Smooth muscle cell (in vitro differentiated cells): ENCODE measurements at regions not wholly inside any gene's neighbourhood (a gene's known extent, or its start where the extent isn't known, plus 50 kb on each side); places are given as distances from the start of the nearest gene placed in this dataset.

Source experiments
- DNase-seq: peaks from one replicate; lab custom pipeline; 2025; ENCODE audit not compliant: unreplicated experiment; lab: John Stamatoyannopoulos, UW
- H2AFZ ChIP-seq: fragments of 200-600 bp; sonication (generic); 2 replicates; pipeline ENCODE4 v1.6.0; 2016; ENCODE audit warnings: antibody characterized with exemption, low read depth, mild to moderate bottlenecking
- H3F3A ChIP-seq: fragments of 200-600 bp; sonication (generic); 2 replicates; pipeline ENCODE4 v1.6.0; 2017; ENCODE audit warnings: antibody characterized with exemption, low read depth
- H3K27ac ChIP-seq: fragments of 200-600 bp; sonication (generic); 2 replicates; pipeline ENCODE4 v1.5.1; 2016; ENCODE audit warnings: low read depth, mild to moderate bottlenecking
- H3K27me3 ChIP-seq: fragments of 200-600 bp; sonication (generic); 2 replicates; pipeline ENCODE4 v1.6.1; 2016; ENCODE audit warnings: low read depth, mild to moderate bottlenecking
- H3K36me3 ChIP-seq: fragments of 200-600 bp; sonication (generic); 2 replicates; pipeline ENCODE4 v1.5.1; 2016; ENCODE audit warnings: low read depth
- H3K4me1 ChIP-seq: fragments of 200-600 bp; sonication (generic); 2 replicates; pipeline ENCODE4 v1.5.1; 2016; ENCODE audit warnings: low read depth
- H3K4me2 ChIP-seq: fragments of 200-600 bp; sonication (generic); 2 replicates; pipeline ENCODE4 v1.6.0; 2016; ENCODE audit warnings: mild to moderate bottlenecking
- H3K4me3 ChIP-seq: fragments of 200-600 bp; sonication (generic); 2 replicates; pipeline ENCODE4 v1.5.1; 2016; ENCODE audit warnings: mild to moderate bottlenecking
- H3K79me2 ChIP-seq: fragments of 200-600 bp; sonication (generic); 2 replicates; pipeline ENCODE4 v1.6.0; 2016; ENCODE audit warnings: low read depth, mild to moderate bottlenecking
- H3K9ac ChIP-seq: fragments of 200-600 bp; sonication (generic); 2 replicates; pipeline ENCODE4 v1.6.0; 2016; ENCODE audit warnings: low read depth
- H3K9me3 ChIP-seq: fragments of 200-600 bp; sonication (generic); replicated peaks from 2 replicates; pipeline ENCODE4 v1.5.1; 2016; ENCODE audit warnings: low read depth
- H4K20me1 ChIP-seq: fragments of 200-600 bp; sonication (generic); 2 replicates; pipeline ENCODE4 v1.6.0; 2016; ENCODE audit warnings: low read depth
- WGBS: methylation state at CpG from one replicate; pipeline ENCODE4 v1.1.7; 2016; ENCODE audit warnings: low lambda C conversion rate; 5-methylcytosine and 5-hydroxymethylcytosine counted together
- TF ChIP-seq, protein P1 (sequence below): fragments of 200-600 bp; sonication (generic); IDR thresholded peaks from 2 replicates; pipeline ENCODE4 v1.5.1; 2017; ENCODE audit warnings: borderline replicate concordance, mild to moderate bottlenecking, antibody characterized with exemption; ENCODE audit not compliant: insufficient read depth, poor library complexity, severe bottlenecking

GRCh38 chr15:70430069-70430468, 332.4 kb upstream of the TLE3 start:
- TF ChIP-seq, protein P1, sequence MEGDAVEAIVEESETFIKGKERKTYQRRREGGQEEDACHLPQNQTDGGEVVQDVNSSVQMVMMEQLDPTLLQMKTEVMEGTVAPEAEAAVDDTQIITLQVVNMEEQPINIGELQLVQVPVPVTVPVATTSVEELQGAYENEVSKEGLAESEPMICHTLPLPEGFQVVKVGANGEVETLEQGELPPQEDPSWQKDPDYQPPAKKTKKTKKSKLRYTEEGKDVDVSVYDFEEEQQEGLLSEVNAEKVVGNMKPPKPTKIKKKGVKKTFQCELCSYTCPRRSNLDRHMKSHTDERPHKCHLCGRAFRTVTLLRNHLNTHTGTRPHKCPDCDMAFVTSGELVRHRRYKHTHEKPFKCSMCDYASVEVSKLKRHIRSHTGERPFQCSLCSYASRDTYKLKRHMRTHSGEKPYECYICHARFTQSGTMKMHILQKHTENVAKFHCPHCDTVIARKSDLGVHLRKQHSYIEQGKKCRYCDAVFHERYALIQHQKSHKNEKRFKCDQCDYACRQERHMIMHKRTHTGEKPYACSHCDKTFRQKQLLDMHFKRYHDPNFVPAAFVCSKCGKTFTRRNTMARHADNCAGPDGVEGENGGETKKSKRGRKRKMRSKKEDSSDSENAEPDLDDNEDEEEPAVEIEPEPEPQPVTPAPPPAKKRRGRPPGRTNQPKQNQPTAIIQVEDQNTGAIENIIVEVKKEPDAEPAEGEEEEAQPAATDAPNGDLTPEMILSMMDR = no peak
- WGBS = 37% methylated on average over 1 of the region's 1 CpG
- Histone ChIP-seq H4K20me1 (no peaks in the 10 kb centered on the region), H3F3A (peaks cover 11% of the 10 kb centered on the region), H3K79me2 (no peaks in the 10 kb centered on the region), H3K9me3 (no peaks in the 10 kb centered on the region), H3K4me3 (no peak overlapping the region), H3K4me1 (peaks cover 12% of the 10 kb centered on the region), H3K4me2 (no peak overlapping the region), H3K27ac (no peak overlapping the region), H3K36me3 (no peaks in the 10 kb centered on the region), H3K9ac (no peak overlapping the region), H3K27me3 (no peaks in the 10 kb centered on the region), H2AFZ (no peak overlapping the region)
- no peak for DNase-seq

DNA sequence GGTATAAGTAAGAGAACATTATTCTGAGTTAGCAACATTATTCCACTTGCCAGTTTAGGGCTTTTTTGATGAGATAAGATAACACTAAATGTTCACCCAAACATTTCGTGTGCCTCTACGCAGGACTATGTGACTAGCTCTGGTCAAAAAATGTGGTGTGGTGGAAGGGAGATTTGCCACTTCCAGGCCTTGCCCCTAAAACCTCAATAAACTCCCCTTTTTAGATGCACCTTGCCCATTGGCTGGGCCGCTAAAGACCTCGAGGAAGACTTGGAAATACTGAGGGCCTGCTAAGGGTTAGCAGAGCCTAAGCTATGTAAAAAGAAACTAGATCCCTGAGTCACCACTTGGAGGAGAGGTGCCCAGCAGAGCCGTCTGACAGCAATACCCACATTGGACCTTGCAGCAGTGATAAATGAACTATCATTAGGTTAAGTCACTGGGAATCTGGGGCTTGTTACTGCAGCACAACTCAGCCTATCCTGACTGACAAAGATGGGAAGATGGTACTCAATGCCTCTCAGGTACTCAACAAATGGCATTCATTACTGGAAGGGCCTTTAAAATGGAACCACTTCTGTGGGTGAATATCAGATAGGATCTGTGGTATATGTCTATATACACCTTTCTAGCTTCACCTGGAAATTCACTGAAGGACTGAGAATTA, 331.5 kb upstream of the TLE3 start:
- Histone ChIP-seq H3K27me3 (no peaks in the 10 kb centered on the region), H3K79me2 (no peaks in the 10 kb centered on the region), H3F3A (peaks cover 11% of the 10 kb centered on the region), H3K4me2 (no peak overlapping the region), H3K27ac (no peak overlapping the region), H3K4me3 (no peak overlapping the region), H3K36me3 (no peaks in the 10 kb centered on the region), H4K20me1 (no peaks in the 10 kb centered on the region), H3K4me1 (peaks cover 11% of the 10 kb centered on the region), H3K9ac (no peak overlapping the region), H2AFZ (no peak overlapping the region), H3K9me3 (no peaks in the 10 kb centered on the region)
- TF ChIP-seq, protein P1 = no peak
- WGBS = 88% methylated on average over 5 of the region's 5 CpGs
- DNase-seq = no peak

GRCh38 chr15:70428211-70428822, 330.6 kb upstream of the TLE3 start:
- Histone ChIP-seq H3K79me2 (no peaks in the 10 kb centered on the region), H3K9ac (no peak overlapping the region), H3K36me3 (no peaks in the 10 kb centered on the region), H3K4me2 (no peak overlapping the region), H2AFZ (no peak overlapping the region), H3K27ac (no peak overlapping the region), H3K27me3 (peaks cover 4% of the 10 kb centered on the region), H3K4me3 (no peak overlapping the region), H3K4me1 (peaks cover 2% of the 10 kb centered on the region), H3K9me3 (no peaks in the 10 kb centered on the region), H4K20me1 (no peaks in the 10 kb centered on the region), H3F3A (peaks cover 11% of the 10 kb centered on the region)
- TF ChIP-seq, protein P1 = no peak
- DNase-seq = no peak
- 92% methylated on average over 3 of the region's 3 CpGs for WGBS
